Brain microvascular endothelial cell (primary cell): ENCODE measurements at regions not wholly inside any gene's neighbourhood (a gene's known extent, or its start where the extent isn't known, plus 50 kb on each side); places are given as distances from the start of the nearest gene placed in this dataset.

Experiments used
- DNase-seq: peaks from one replicate; pipeline ENCODE4 v3.0.0-alpha.2; 2020
- H3K27ac ChIP-seq: fragments of 250-450 bp; sonication (Bioruptor Pico); 2 replicates; pipeline ENCODE4 v1.5.1; 2020; ENCODE audit warnings: mild to moderate bottlenecking, moderate library complexity
- H3K27me3 ChIP-seq: fragments of 250-450 bp; sonication (Bioruptor Pico); replicated peaks from 2 replicates; pipeline ENCODE4 v1.5.1; 2020; ENCODE audit warnings: mild to moderate bottlenecking
- H3K36me3 ChIP-seq: fragments of 250-450 bp; sonication (Bioruptor Pico); replicated peaks from 2 replicates; pipeline ENCODE4 v1.5.1; 2020; ENCODE audit warnings: mild to moderate bottlenecking
- H3K4me3 ChIP-seq: 2 replicates; pipeline ENCODE4 v1.5.1; 2011; ENCODE audit warnings: low read depth, mild to moderate bottlenecking, control low read depth, low read length, moderate library complexity
- CTCF ChIP-seq: IDR thresholded peaks from 2 replicates; pipeline ENCODE4 v1.5.1; 2011; ENCODE audit warnings: low read depth, mild to moderate bottlenecking, moderate library complexity, low read length, control low read depth, inconsistent platforms; ENCODE audit errors: missing control alignments
- in situ Hi-C: cut with HindIII; loops from 2 replicates; pipeline ENCODE4 v1.10.0; 2017; ENCODE audit warnings: low sequenced_read_pairs, low pct_ligation_motif_present

GRCh38 chr3:168156479-168156878 is 60.8 kb upstream of the GOLIM4 start:
- no peak overlapping the region for H3K4me3 ChIP-seq
- no peaks in the 10 kb centered on the region for H3K36me3 ChIP-seq
- in situ Hi-C loops, result no loop called here
- TF ChIP-seq CTCF, result no peak
- H3K27me3 ChIP-seq, result no peaks in the 10 kb centered on the region
- no peak for DNase-seq
- no peak overlapping the region for H3K27ac ChIP-seq

- Histone ChIP-seq H3K27ac (no peak overlapping the region), H3K4me3 (no peak overlapping the region), H3K27me3 (no peaks in the 10 kb centered on the region), H3K36me3 (no peaks in the 10 kb centered on the region)
- TF ChIP-seq CTCF, result no peak
- DNase-seq, result no peak
- in situ Hi-C loops, result no loop called here
Observed at GRCh38 chr3:168155303-168155702, 59.6 kb upstream of the GOLIM4 start.

GRCh38 chr3:168154089-168154488 is 58.4 kb upstream of the GOLIM4 start:
- Histone ChIP-seq H3K36me3 (no peaks in the 10 kb centered on the region), H3K4me3 (no peak overlapping the region), H3K27me3 (no peaks in the 10 kb centered on the region), H3K27ac (no peak overlapping the region)
- TF ChIP-seq CTCF, result no peak
- in situ Hi-C loops, result no loop called here
- no peak for DNase-seq

- Histone ChIP-seq H3K27ac (no peak overlapping the region), H3K4me3 (no peak overlapping the region), H3K27me3 (no peaks in the 10 kb centered on the region), H3K36me3 (no peaks in the 10 kb centered on the region)
- no peak for DNase-seq
- TF ChIP-seq CTCF, result no peak
- in situ Hi-C loops, result no loop called here
Observed at GRCh38 chr3:168152149-168152548, 56.4 kb upstream of the GOLIM4 start.
